ENCODE measurements at regions not wholly inside any gene's neighbourhood (a gene's known extent, or its start where the extent isn't known, plus 50 kb on each side); places are given as distances from the start of the nearest gene placed in this dataset.

DNA sequence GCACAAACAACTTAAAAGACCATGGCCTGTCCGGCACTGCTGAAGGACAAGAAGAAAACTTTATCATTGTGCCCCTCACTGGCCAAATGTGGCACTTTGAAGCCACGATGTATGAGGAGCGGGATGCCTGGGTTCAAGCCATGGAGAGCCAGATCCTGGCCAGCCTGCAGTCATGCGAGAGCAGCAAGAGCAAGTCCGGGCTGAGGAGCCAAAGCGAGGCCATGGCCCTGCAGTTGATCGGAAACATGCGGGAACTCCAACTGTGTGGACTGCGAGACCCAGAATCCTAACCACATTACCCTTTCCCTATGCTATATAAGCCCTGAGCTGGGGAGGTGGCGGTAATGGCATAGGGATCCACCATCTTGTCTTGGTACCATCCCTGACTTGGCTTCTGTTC, 497.9 kb downstream of the ANXA1 start:
- Histone ChIP-seq H3K9me1 (replicated peaks; ENCODE audit: control insufficient read depth, extremely low read depth, insufficient read depth, low read length) (no peaks in the 10 kb centered on the region), H3K27ac (ENCODE audit: insufficient read depth, low read depth, low read length) (no peak overlapping the region), H3K4me2 (ENCODE audit: insufficient read depth, low read length) (no peak overlapping the region), H3K36me3 (ENCODE audit: control insufficient read depth in 2 of 2, extremely low read depth in 1 of 2, insufficient read depth in 2 of 2, low read length in 2 of 2) (no peaks in the 10 kb centered on the region), H3K9ac (replicated peaks; ENCODE audit: extremely low read depth, insufficient read depth, low read length) (no peak overlapping the region), H3K4me3 (replicated peaks in 1 of 3; ENCODE audit: insufficient read depth in 1 of 3, low read depth in 1 of 3, low read length in 3 of 3) (no peak overlapping the region), H2AFZ (ENCODE audit: low read depth, low read length) (no peak overlapping the region), H3K9me3 (replicated peaks; ENCODE audit: control insufficient read depth, insufficient read depth, low read length) (no peaks in the 10 kb centered on the region), H4K20me1 (replicated peaks; ENCODE audit: control insufficient read depth, extremely low read depth, insufficient read depth, low read length) (no peaks in the 10 kb centered on the region), H3K27me3 (ENCODE audit: control insufficient read depth in 2 of 2, insufficient read depth in 2 of 2, low read length in 2 of 2) (no peaks in the 10 kb centered on the region), H3K79me2 (ENCODE audit: control insufficient read depth, insufficient read depth, low read length) (no peaks in the 10 kb centered on the region), H3K4me1 (ENCODE audit: control insufficient read depth, extremely low read depth, insufficient read depth, low read length) (no peaks in the 10 kb centered on the region)
- no peak for FAIRE-seq
- intact Hi-C loops (cut with micrococcal nuclease) = no loop called here
- no peak for DNase-seq (ENCODE audit: low read depth, low spot score)
- CTCF ChIA-PET = no interaction called here
- no peak for TF ChIP-seq GATA2 (IDR thresholded peaks at IDR 0.05; ENCODE audit: insufficient read depth, insufficient read length, low read depth, low read length)
- TF ChIP-seq, protein P1, sequence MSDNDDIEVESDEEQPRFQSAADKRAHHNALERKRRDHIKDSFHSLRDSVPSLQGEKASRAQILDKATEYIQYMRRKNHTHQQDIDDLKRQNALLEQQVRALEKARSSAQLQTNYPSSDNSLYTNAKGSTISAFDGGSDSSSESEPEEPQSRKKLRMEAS (IDR thresholded peaks at IDR 0.05; ENCODE audit: insufficient read depth, insufficient read length) = no peak
- TF ChIP-seq JUN (IDR thresholded peaks at IDR 0.05; ENCODE audit: borderline replicate concordance, insufficient read depth, insufficient read length, low read depth) = no peak
- no peak for TF ChIP-seq FOS (IDR thresholded peaks at IDR 0.05; ENCODE audit: borderline replicate concordance, insufficient read depth, low read length)
- no peak for TF ChIP-seq EZH2 (IDR thresholded peaks at IDR 0.05; ENCODE audit: borderline replicate concordance, low read depth, low read length, severe bottlenecking)
- TF ChIP-seq, protein P2, sequence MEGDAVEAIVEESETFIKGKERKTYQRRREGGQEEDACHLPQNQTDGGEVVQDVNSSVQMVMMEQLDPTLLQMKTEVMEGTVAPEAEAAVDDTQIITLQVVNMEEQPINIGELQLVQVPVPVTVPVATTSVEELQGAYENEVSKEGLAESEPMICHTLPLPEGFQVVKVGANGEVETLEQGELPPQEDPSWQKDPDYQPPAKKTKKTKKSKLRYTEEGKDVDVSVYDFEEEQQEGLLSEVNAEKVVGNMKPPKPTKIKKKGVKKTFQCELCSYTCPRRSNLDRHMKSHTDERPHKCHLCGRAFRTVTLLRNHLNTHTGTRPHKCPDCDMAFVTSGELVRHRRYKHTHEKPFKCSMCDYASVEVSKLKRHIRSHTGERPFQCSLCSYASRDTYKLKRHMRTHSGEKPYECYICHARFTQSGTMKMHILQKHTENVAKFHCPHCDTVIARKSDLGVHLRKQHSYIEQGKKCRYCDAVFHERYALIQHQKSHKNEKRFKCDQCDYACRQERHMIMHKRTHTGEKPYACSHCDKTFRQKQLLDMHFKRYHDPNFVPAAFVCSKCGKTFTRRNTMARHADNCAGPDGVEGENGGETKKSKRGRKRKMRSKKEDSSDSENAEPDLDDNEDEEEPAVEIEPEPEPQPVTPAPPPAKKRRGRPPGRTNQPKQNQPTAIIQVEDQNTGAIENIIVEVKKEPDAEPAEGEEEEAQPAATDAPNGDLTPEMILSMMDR (IDR thresholded peaks at IDR 0.05; ENCODE audit: extremely low read depth in 1 of 2, insufficient read depth in 1 of 2, low read depth in 1 of 2, low read length in 2 of 2) = no peak
- no peak for TF ChIP-seq POLR2A (IDR thresholded peaks at IDR 0.05; ENCODE audit: low read depth, low read length)
- TF ChIP-seq MYC (IDR thresholded peaks at IDR 0.05; ENCODE audit: low read depth, low read length) = no peak
- no TSS peak for BruUV-seq (replicated peaks)
- POLR2A ChIA-PET = no interaction called here
- dilution Hi-C loops (cut with MboI; ENCODE audit: extremely low pct_ligation_motif_present, low sequenced_read_pairs) = no loop called here

Data from endothelial cell of umbilical vein (primary cell).